WERI-Rb-1 (cell line): ENCODE measurements at regions not wholly inside any gene's neighbourhood (a gene's known extent, or its start where the extent isn't known, plus 50 kb on each side); places are given as distances from the start of the nearest gene placed in this dataset.

Source experiments
- DNase-seq: peaks from one replicate; pipeline ENCODE4 v3.0.0-alpha.2; 2020
- H3K27ac ChIP-seq: fragments of 250-450 bp; sonication (Bioruptor Pico); 2 replicates; pipeline ENCODE4 v1.5.1; 2020; ENCODE audit warnings: mild to moderate bottlenecking, moderate library complexity
- H3K27me3 ChIP-seq: fragments of 250-450 bp; sonication (Bioruptor Pico); 2 replicates; pipeline ENCODE4 v1.5.1; 2021; ENCODE audit warnings: mild to moderate bottlenecking, low read depth, moderate library complexity; ENCODE audit not compliant: insufficient read depth, severe bottlenecking
- H3K36me3 ChIP-seq: fragments of 250-450 bp; sonication (Bioruptor Pico); 2 replicates; pipeline ENCODE4 v1.5.1; 2020; ENCODE audit warnings: mild to moderate bottlenecking, moderate library complexity
- H3K4me3 ChIP-seq: 2 replicates; pipeline ENCODE4 v1.5.1; 2011; ENCODE audit warnings: low read depth, mild to moderate bottlenecking, control low read depth, low read length
- H3K9me3 ChIP-seq: fragments of 250-450 bp; sonication (Bioruptor Pico); 2 replicates; pipeline ENCODE4 v1.5.1; 2021; ENCODE audit warnings: mild to moderate bottlenecking, moderate library complexity; ENCODE audit not compliant: severe bottlenecking
- TF ChIP-seq, protein P1 (sequence below): IDR thresholded peaks from 2 replicates; pipeline ENCODE4 v1.5.1; 2011; ENCODE audit warnings: low read depth, mild to moderate bottlenecking, control low read depth, inconsistent platforms, low read length

DNA sequence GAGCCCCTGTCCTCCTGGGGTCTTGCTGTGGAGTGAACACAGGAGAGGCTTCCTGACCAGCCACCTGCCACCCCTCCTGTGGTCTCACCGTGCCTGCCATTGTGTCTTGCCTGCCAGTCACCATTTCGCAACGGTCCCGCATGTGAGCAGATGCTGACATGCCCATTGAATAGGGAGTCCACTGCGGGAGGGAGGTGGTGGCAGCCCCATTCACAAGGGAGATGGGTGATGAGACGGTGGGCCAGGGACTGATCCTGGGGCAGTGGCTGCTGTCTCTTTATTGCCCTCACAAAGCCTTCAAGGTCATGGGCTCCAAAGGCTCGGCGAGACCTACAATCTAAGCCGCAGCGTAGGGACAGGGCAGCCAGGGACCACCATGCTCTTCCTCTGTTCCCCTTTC lies 76.0 kb upstream of the NPTX2 start:
- Histone ChIP-seq H3K27ac (no peak overlapping the region), H3K36me3 (no peaks in the 10 kb centered on the region), H3K9me3 (no peaks in the 10 kb centered on the region), H3K4me3 (no peak overlapping the region), H3K27me3 (no peaks in the 10 kb centered on the region)
- TF ChIP-seq, protein P1, sequence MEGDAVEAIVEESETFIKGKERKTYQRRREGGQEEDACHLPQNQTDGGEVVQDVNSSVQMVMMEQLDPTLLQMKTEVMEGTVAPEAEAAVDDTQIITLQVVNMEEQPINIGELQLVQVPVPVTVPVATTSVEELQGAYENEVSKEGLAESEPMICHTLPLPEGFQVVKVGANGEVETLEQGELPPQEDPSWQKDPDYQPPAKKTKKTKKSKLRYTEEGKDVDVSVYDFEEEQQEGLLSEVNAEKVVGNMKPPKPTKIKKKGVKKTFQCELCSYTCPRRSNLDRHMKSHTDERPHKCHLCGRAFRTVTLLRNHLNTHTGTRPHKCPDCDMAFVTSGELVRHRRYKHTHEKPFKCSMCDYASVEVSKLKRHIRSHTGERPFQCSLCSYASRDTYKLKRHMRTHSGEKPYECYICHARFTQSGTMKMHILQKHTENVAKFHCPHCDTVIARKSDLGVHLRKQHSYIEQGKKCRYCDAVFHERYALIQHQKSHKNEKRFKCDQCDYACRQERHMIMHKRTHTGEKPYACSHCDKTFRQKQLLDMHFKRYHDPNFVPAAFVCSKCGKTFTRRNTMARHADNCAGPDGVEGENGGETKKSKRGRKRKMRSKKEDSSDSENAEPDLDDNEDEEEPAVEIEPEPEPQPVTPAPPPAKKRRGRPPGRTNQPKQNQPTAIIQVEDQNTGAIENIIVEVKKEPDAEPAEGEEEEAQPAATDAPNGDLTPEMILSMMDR: no peak
- DNase-seq: no peak

DNA sequence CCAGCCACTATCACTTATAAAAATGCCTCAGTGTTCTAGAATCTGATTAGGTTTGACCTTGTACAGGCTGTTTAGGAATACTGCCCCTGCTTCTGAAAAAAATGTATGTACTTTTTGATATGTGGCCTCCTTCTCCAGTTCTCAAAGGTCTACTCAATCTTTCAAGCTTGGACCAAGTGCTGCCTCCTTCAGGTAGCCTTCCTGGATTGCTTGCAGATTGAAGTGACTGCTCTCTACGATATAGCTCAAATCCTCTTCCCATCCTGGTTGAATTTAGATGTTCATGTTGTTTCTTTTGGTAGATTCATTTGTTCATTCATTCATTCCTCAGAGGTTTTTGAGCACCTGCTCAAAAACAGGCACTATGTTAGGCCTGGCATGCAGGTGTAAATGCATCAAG lies 77.2 kb upstream of the NPTX2 start:
- no peaks in the 10 kb centered on the region for H3K36me3 ChIP-seq
- TF ChIP-seq, protein P1: no peak
- H3K4me3 ChIP-seq: no peak overlapping the region
- H3K9me3 ChIP-seq: peaks cover 2% of the 10 kb centered on the region
- H3K27me3 ChIP-seq: no peaks in the 10 kb centered on the region
- no peak overlapping the region for H3K27ac ChIP-seq
- no peak for DNase-seq

DNA sequence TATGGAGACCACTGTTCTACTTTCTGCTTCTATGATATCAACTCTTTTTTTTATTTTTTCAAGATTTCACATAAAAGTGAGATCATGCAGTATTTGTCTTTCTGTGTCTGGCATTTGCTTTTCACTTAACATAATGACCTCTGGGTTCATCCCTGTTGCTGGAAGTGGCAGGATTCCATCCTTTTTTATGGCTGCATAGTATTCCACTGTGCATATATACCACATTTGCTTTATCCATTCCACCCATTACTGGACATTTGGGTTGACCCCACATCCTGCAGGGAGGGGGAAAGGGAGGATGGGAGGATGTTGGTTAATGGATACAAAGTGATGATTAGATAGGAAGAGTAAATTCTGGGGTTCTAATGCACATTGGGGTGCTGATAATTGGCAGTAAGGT lies 80.3 kb upstream of the NPTX2 start:
- no peak overlapping the region for H3K27ac ChIP-seq
- no peaks in the 10 kb centered on the region for H3K36me3 ChIP-seq
- no peaks in the 10 kb centered on the region for H3K27me3 ChIP-seq
- TF ChIP-seq, protein P1: no peak
- no peak for DNase-seq
- H3K4me3 ChIP-seq: no peak overlapping the region
- peaks cover 2% of the 10 kb centered on the region for H3K9me3 ChIP-seq

DNA sequence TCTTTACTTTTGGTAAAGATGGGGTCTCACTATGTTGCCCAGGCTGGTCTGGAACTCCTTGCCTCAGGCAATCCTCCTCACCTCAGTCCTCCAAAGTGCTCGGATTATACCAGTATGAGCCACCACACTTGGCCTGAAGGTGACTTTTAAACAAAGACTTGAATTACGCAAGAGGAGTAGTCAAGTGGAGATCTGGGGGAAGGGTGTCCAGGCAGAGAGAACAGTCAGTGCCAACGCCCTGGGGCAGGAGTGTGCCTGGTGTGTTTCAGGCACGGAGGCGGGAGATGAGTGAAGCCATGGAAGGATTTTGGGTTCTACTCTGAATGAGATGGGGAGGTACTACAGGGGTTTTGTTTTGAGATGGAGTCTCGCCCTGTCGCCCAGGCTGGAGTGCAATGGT lies 82.6 kb upstream of the NPTX2 start:
- DNase-seq: no peak
- TF ChIP-seq, protein P1: no peak
- Histone ChIP-seq H3K27me3 (no peaks in the 10 kb centered on the region), H3K4me3 (no peak overlapping the region), H3K36me3 (no peaks in the 10 kb centered on the region), H3K27ac (no peak overlapping the region), H3K9me3 (peaks cover 2% of the 10 kb centered on the region)

DNA sequence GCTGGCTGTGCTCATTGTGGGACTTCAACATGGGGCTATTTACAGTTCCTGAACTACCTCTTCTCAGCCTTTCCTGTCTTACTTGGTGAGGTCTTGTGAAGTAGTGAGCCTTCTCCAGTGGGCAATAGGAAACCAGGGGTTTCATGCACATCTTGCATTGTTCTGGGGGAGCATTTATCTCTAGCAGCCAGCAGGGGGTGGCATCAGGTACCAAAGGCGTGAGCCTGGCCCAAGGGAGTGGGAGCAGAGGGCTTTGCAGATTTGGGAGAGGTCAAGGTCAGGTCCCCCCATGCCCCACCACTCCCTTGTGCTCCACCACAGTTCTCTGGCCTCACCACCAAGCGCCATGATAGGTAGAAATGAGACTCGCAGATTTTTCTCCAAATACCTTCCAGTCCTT lies 85.4 kb upstream of the NPTX2 start:
- no peaks in the 10 kb centered on the region for H3K27me3 ChIP-seq
- DNase-seq: no peak
- peaks cover 2% of the 10 kb centered on the region for H3K9me3 ChIP-seq
- no peak overlapping the region for H3K4me3 ChIP-seq
- H3K27ac ChIP-seq: no peak overlapping the region
- no peaks in the 10 kb centered on the region for H3K36me3 ChIP-seq
- TF ChIP-seq, protein P1: peak; percentile 17; the same call in 1 of the 2 replicates

DNA sequence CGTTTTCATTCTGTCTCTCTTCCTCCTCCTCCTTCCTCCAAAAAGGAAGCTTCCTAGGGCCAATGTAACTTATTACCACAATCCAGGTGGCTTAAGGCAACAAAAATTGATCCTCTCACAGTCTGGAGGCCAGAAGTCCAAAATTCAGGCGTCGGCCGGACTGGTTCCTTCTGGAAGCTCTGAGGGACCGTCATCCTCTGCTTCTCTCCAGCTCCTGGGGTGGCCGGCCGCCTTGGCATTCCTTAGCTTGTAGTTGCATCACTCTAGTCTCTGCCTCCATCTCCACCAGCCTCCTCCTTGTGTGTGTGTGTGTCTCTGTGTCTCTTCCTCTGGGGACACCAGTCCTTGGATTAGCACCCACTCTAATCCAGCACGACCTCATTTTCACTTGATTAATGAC lies 89.0 kb upstream of the NPTX2 start:
- Histone ChIP-seq H3K4me3 (no peak overlapping the region), H3K27ac (no peak overlapping the region), H3K36me3 (no peaks in the 10 kb centered on the region), H3K27me3 (no peaks in the 10 kb centered on the region), H3K9me3 (peaks cover 6% of the 10 kb centered on the region)
- TF ChIP-seq, protein P1: no peak
- DNase-seq: no peak
